ENCODE measurements at regions not wholly inside any gene's neighbourhood (a gene's known extent, or its start where the extent isn't known, plus 50 kb on each side); places are given as distances from the start of the nearest gene placed in this dataset.

DNA sequence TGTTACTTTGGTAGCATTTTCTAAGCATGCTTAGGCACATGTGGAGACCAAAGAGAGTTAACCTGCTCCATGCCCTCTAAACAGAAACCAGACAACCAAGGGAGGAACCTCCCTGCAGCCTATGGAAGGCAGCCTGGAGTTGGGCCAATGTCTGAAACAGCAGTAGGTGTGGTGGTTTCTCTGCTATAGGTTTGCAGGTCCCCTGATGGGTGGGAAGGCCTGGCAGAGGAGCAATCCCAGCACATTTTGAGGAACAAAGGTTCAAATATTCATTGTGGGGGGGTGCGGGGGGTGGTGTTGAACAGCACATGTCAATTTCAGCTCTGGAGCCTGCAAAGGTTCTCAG is 65.4 kb downstream of the DACT1 start:
- DNase-seq (ENCODE audit: low read depth, low spot score) = no peak
- POLR2A ChIA-PET = no interaction called here

More for the DNA sequence above, 65.4 kb downstream of the DACT1 start:
- H3K27ac ChIP-seq (ENCODE audit: insufficient read depth, low read depth, low read length) = no peak overlapping the region
- no peak overlapping the region for H3K4me3 ChIP-seq (replicated peaks in 1 of 3; ENCODE audit: insufficient read depth in 1 of 3, low read depth in 1 of 3, low read length in 3 of 3)
- H3K4me2 ChIP-seq (ENCODE audit: insufficient read depth, low read length) = no peak overlapping the region
- CTCF ChIA-PET = interaction anchor here (0.9 kb wide), 1 partner anchor 14 kb away, joined by 3 read pairs; no protein-coding TSS in a partner anchor
- no peaks in the 10 kb centered on the region for H3K4me1 ChIP-seq (ENCODE audit: control insufficient read depth, extremely low read depth, insufficient read depth, low read length)
- H4K20me1 ChIP-seq (replicated peaks; ENCODE audit: control insufficient read depth, extremely low read depth, insufficient read depth, low read length) = no peaks in the 10 kb centered on the region
- no peaks in the 10 kb centered on the region for H3K36me3 ChIP-seq (ENCODE audit: control insufficient read depth in 2 of 2, extremely low read depth in 1 of 2, insufficient read depth in 2 of 2, low read length in 2 of 2)
- FAIRE-seq = no peak
- TF ChIP-seq GATA2 (IDR thresholded peaks at IDR 0.05; ENCODE audit: insufficient read depth, insufficient read length, low read depth, low read length) (no peak), EZH2 (IDR thresholded peaks at IDR 0.05; ENCODE audit: borderline replicate concordance, low read depth, low read length, severe bottlenecking) (no peak), POLR2A (IDR thresholded peaks at IDR 0.05; ENCODE audit: low read depth, low read length) (no peak), FOS (IDR thresholded peaks at IDR 0.05; ENCODE audit: borderline replicate concordance, insufficient read depth, low read length) (no peak), POLR2AphosphoS5 (IDR thresholded peaks at IDR 0.05; ENCODE audit: insufficient read depth, low read depth, low read length) (no peak), MYC (IDR thresholded peaks at IDR 0.05; ENCODE audit: low read depth, low read length) (no peak), JUN (IDR thresholded peaks at IDR 0.05; ENCODE audit: borderline replicate concordance, insufficient read depth, insufficient read length, low read depth) (no peak)
- TF ChIP-seq, protein P1, sequence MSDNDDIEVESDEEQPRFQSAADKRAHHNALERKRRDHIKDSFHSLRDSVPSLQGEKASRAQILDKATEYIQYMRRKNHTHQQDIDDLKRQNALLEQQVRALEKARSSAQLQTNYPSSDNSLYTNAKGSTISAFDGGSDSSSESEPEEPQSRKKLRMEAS (IDR thresholded peaks at IDR 0.05; ENCODE audit: insufficient read depth, insufficient read length) = no peak
- TF ChIP-seq, protein P2, sequence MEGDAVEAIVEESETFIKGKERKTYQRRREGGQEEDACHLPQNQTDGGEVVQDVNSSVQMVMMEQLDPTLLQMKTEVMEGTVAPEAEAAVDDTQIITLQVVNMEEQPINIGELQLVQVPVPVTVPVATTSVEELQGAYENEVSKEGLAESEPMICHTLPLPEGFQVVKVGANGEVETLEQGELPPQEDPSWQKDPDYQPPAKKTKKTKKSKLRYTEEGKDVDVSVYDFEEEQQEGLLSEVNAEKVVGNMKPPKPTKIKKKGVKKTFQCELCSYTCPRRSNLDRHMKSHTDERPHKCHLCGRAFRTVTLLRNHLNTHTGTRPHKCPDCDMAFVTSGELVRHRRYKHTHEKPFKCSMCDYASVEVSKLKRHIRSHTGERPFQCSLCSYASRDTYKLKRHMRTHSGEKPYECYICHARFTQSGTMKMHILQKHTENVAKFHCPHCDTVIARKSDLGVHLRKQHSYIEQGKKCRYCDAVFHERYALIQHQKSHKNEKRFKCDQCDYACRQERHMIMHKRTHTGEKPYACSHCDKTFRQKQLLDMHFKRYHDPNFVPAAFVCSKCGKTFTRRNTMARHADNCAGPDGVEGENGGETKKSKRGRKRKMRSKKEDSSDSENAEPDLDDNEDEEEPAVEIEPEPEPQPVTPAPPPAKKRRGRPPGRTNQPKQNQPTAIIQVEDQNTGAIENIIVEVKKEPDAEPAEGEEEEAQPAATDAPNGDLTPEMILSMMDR (IDR thresholded peaks at IDR 0.05; ENCODE audit: extremely low read depth in 1 of 2, insufficient read depth in 1 of 2, low read depth in 1 of 2, low read length in 2 of 2) = no peak
- H3K27me3 ChIP-seq (ENCODE audit: control insufficient read depth in 2 of 2, insufficient read depth in 2 of 2, low read length in 2 of 2) = no peaks in the 10 kb centered on the region
- H2AFZ ChIP-seq (ENCODE audit: low read depth, low read length) = no peak overlapping the region
- no peaks in the 10 kb centered on the region for H3K79me2 ChIP-seq (ENCODE audit: control insufficient read depth, insufficient read depth, low read length)
- dilution Hi-C loops (cut with MboI; ENCODE audit: extremely low pct_ligation_motif_present, low sequenced_read_pairs) = no loop called here
- H3K9me1 ChIP-seq (replicated peaks; ENCODE audit: control insufficient read depth, extremely low read depth, insufficient read depth, low read length) = no peaks in the 10 kb centered on the region
- intact Hi-C loops (cut with micrococcal nuclease) = no loop called here
- no peaks in the 10 kb centered on the region for H3K9me3 ChIP-seq (replicated peaks; ENCODE audit: control insufficient read depth, insufficient read depth, low read length)
- H3K9ac ChIP-seq (replicated peaks; ENCODE audit: extremely low read depth, insufficient read depth, low read length) = no peak overlapping the region
- BruUV-seq (replicated peaks) = no TSS peak
